Esophagus muscularis mucosa (tissue), 4 donors: ENCODE measurements at regions not wholly inside any gene's neighbourhood (a gene's known extent, or its start where the extent isn't known, plus 50 kb on each side); places are given as distances from the start of the nearest gene placed in this dataset.

Experiments
- DNase-seq: peaks from one replicate; pipeline ENCODE4 v3.0.0-alpha.2; 2017; ENCODE audit errors: extremely low spot score
- H3K27ac ChIP-seq, 4 donors: fragments of 200-600 bp; sonication (generic); replicated peaks in 1 of 4; 1 replicate in 3 of 4; 2 replicates in 1 of 4; pipeline ENCODE4 v1.5.1; 2016 to 2019; ENCODE audit warnings: mild to moderate bottlenecking in 1 of 4
- H3K27me3 ChIP-seq, 4 donors: fragments of 200-600 bp; sonication (generic); one replicate each; pipeline versions ENCODE4 v1.5.1 to v1.6.0; 2016 to 2019
- H3K36me3 ChIP-seq, 4 donors: fragments of 200-600 bp; sonication (generic); one replicate each; pipeline ENCODE4 v1.5.1; 2016 to 2019
- H3K4me1 ChIP-seq, 4 donors: fragments of 200-600 bp; sonication (generic); one replicate each; pipeline ENCODE4 v1.5.1; 2016 to 2019
- H3K4me3 ChIP-seq, 4 donors: fragments of 200-600 bp; sonication (generic); 1 replicate in 2 of 4; 2 replicates in 2 of 4; pipeline ENCODE4 v1.5.1; 2016 to 2019; ENCODE audit warnings: mild to moderate bottlenecking in 4 of 4, moderate library complexity in 1 of 4
- H3K9me3 ChIP-seq, 4 donors: fragments of 200-600 bp; sonication (generic); 1 replicate in 3 of 4; 2 replicates in 1 of 4; pipeline ENCODE4 v1.5.1; 2016 to 2019
- EP300 ChIP-seq: sonication (generic); formaldehyde crosslinking; IDR thresholded peaks from one replicate; pipeline ENCODE4 v1.6.1; 2017; ENCODE audit warnings: antibody characterized with exemption
- POLR2A ChIP-seq: fragments of 450-650 bp; IDR thresholded peaks from one replicate; pipeline ENCODE4 v1.6.1; 2017; ENCODE audit warnings: antibody characterized with exemption, moderate library complexity, mild to moderate bottlenecking, low read depth
- POLR2AphosphoS5 ChIP-seq, 2 donors: sonication (generic); formaldehyde crosslinking; IDR thresholded peaks; one replicate each; pipeline ENCODE4 v1.6.1; 2017; ENCODE audit warnings: antibody characterized with exemption in 2 of 2
- WGBS: methylation state at CpG from one replicate; pipeline ENCODE4 v1.1.5; 2018; 5-methylcytosine and 5-hydroxymethylcytosine counted together
- intact Hi-C: fragments of 100-400 bp; cut with DNase I; formaldehyde crosslinking; loops from one replicate; pipeline ENCODE4 v1.15.1; 2023
- TF ChIP-seq, protein P1 (sequence below), 3 experiments: fragments of 200-600 bp in 2 of 3; fragments of 450-650 bp in 1 of 3; sonication (generic) in 2 of 3; IDR thresholded peaks; one replicate each; pipeline ENCODE4 v1.5.1; 2017 to 2019; ENCODE audit warnings: antibody characterized with exemption in 3 of 3, mild to moderate bottlenecking in 2 of 3, moderate library complexity in 1 of 3

GRCh38 chr4:58275856-58276255, 1165.7 kb upstream of the IGFBP7 start:
- intact Hi-C loops: no loop called here
- no peaks in the 10 kb centered on the region for H3K36me3 ChIP-seq
- 80% methylated on average over 1 of the region's 1 CpG for WGBS

GRCh38 chr4:58274553-58274952, 1164.4 kb upstream of the IGFBP7 start:
- Histone ChIP-seq H3K4me3 (no peak overlapping the region), H3K36me3 (no peaks in the 10 kb centered on the region), H3K9me3 (no peaks in the 10 kb centered on the region), H3K27ac (no peak overlapping the region), H3K27me3 (no peaks in the 10 kb centered on the region), H3K4me1 (peaks cover 0 to 8% (median 0%) of the 10 kb centered on the region in 4 donors)
- TF ChIP-seq, protein P1, sequence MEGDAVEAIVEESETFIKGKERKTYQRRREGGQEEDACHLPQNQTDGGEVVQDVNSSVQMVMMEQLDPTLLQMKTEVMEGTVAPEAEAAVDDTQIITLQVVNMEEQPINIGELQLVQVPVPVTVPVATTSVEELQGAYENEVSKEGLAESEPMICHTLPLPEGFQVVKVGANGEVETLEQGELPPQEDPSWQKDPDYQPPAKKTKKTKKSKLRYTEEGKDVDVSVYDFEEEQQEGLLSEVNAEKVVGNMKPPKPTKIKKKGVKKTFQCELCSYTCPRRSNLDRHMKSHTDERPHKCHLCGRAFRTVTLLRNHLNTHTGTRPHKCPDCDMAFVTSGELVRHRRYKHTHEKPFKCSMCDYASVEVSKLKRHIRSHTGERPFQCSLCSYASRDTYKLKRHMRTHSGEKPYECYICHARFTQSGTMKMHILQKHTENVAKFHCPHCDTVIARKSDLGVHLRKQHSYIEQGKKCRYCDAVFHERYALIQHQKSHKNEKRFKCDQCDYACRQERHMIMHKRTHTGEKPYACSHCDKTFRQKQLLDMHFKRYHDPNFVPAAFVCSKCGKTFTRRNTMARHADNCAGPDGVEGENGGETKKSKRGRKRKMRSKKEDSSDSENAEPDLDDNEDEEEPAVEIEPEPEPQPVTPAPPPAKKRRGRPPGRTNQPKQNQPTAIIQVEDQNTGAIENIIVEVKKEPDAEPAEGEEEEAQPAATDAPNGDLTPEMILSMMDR (IDR thresholded peaks at IDR 0.05): no peak
- no peak for TF ChIP-seq EP300
- TF ChIP-seq POLR2AphosphoS5 (IDR thresholded peaks at IDR 0.05): no peak
- TF ChIP-seq POLR2A: no peak
- DNase-seq: no peak
- intact Hi-C loops: no loop called here
- WGBS: 91% methylated on average over 5 of the region's 5 CpGs

More at GRCh38 chr4:58275856-58276255, 1165.7 kb upstream of the IGFBP7 start:
- H3K27me3 ChIP-seq: no peaks in the 10 kb centered on the region
- no peak for DNase-seq
- no peak overlapping the region for H3K4me3 ChIP-seq
- peaks cover 0 to 8% (median 0%) of the 10 kb centered on the region in 4 donors for H3K4me1 ChIP-seq
- no peak overlapping the region for H3K27ac ChIP-seq
- no peak for TF ChIP-seq POLR2A
- TF ChIP-seq, protein P1 (IDR thresholded peaks at IDR 0.05): no peak
- TF ChIP-seq POLR2AphosphoS5 (IDR thresholded peaks at IDR 0.05): no peak
- TF ChIP-seq EP300: no peak
- H3K9me3 ChIP-seq: no peaks in the 10 kb centered on the region

DNA sequence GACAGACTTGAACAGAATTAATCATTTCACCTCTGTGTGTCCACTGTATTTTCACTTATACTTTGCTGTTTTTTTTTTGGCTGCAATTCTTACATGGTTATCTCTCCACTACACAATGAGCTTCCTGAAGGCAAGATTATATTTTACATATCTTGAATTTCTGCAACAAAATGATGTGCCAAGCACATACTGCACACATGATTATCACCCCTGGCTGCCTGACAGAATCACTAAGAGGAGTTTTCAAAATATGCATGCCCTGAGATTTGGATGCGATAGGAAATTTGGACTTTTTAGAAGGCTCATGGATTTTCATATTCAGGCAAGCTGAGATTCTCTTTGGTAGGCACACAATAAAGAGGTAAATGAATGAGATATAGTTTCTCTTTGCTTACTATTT, 1162.1 kb upstream of the IGFBP7 start:
- WGBS: 83% methylated on average over 1 of the region's 1 CpG
- no peak overlapping the region for H3K4me3 ChIP-seq
- peaks cover 0 to 8% (median 0%) of the 10 kb centered on the region in 4 donors for H3K4me1 ChIP-seq
- no peak overlapping the region for H3K27ac ChIP-seq
- TF ChIP-seq EP300: no peak
- TF ChIP-seq POLR2AphosphoS5 (IDR thresholded peaks at IDR 0.05): no peak
- no peak for TF ChIP-seq POLR2A
- TF ChIP-seq, protein P1 (IDR thresholded peaks at IDR 0.05): no peak
- no peaks in the 10 kb centered on the region for H3K27me3 ChIP-seq
- DNase-seq: no peak
- H3K9me3 ChIP-seq: no peaks in the 10 kb centered on the region
- no peaks in the 10 kb centered on the region for H3K36me3 ChIP-seq
- intact Hi-C loops: no loop called here

DNA sequence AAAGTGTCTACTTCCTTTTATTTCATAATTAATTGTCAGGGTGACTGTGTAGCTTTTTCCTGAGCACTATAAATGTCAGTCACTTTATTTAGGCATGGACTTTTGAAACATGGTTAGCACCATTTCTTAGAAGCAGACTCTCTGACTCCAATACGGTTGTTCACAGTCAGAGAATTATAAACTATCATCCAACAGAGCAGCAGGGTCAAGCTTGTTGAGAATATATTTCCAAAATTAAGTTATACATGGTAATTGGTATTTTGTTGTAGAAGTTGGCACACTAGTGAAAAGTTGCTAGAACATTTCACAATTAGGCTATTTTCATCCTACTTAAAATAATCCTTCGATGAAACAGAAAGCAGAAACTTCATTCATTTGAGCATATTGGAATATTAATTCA, 1155.5 kb upstream of the IGFBP7 start:
- H3K27me3 ChIP-seq: no peaks in the 10 kb centered on the region
- DNase-seq: no peak
- H3K36me3 ChIP-seq: no peaks in the 10 kb centered on the region
- TF ChIP-seq EP300 (no peak), POLR2AphosphoS5 (IDR thresholded peaks at IDR 0.05) (peak in 1 of 2 donors; percentile 32)
- 29% methylated on average over 2 of the region's 2 CpGs for WGBS
- H3K4me3 ChIP-seq: no peak overlapping the region
- no peaks in the 10 kb centered on the region for H3K9me3 ChIP-seq
- peak overlapping the region; percentile 46 to 70 (median 64) for H3K27ac ChIP-seq
- intact Hi-C loops: no loop called here
- peaks cover 0 to 27% (median 19%) of the 10 kb centered on the region in 4 donors for H3K4me1 ChIP-seq

DNA sequence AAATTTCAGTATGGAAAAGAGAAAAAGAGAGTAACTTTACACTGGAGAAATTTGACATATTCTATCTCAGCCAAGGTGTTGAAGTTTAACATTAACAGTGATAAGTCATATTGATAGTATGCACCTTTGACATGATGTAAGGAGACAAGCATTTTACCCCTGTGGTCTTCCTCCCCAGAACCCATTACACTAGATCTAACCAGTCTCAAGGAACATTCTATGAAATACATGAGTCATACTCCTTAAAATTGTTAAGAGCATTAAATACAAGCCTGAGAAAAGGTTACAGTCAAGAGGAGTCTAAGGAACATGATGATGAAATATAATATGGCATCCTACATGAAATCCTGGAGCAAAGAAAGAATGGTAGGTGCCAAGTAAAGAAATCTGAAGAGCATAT, 1151.3 kb upstream of the IGFBP7 start:
- TF ChIP-seq, protein P1 (IDR thresholded peaks at IDR 0.05): no peak
- TF ChIP-seq POLR2A: no peak
- no peak for TF ChIP-seq POLR2AphosphoS5 (IDR thresholded peaks at IDR 0.05)
- TF ChIP-seq EP300: no peak
- Histone ChIP-seq H3K4me3 (no peak overlapping the region), H3K4me1 (peaks cover 0 to 35% (median 18%) of the 10 kb centered on the region in 4 donors), H3K27me3 (no peaks in the 10 kb centered on the region), H3K36me3 (no peaks in the 10 kb centered on the region), H3K9me3 (no peaks in the 10 kb centered on the region), H3K27ac (no peak overlapping the region)
- intact Hi-C loops: no loop called here
- no peak for DNase-seq
